ENCODE measurements at regions not wholly inside any gene's neighbourhood (a gene's known extent, or its start where the extent isn't known, plus 50 kb on each side); places are given as distances from the start of the nearest gene placed in this dataset.
"Not testable (repeated sequence)": the region's sequence is repeated elsewhere in the genome, so short reads cannot be mapped to it uniquely, and the experiment has no call there.

GRCh38 chr5:156221816-156222215 lies 105.1 kb upstream of the SGCD start:
- Histone ChIP-seq H2AFZ (ENCODE audit: low read depth, low read length, severe bottlenecking) (no peak overlapping the region), H4K20me1 (ENCODE audit: low read depth, low read length) (no peaks in the 10 kb centered on the region), H3K79me2 (ENCODE audit: insufficient read depth, low read length) (no peaks in the 10 kb centered on the region), H3K9me3 (ENCODE audit: insufficient read depth, low read length) (no peaks in the 10 kb centered on the region), H3K9ac (ENCODE audit: low read length) (no peak overlapping the region), H3F3A (ENCODE audit: insufficient read depth) (no peaks in the 10 kb centered on the region), H3K9me2 (replicated peaks; ENCODE audit: insufficient read depth, low read length) (no peaks in the 10 kb centered on the region), H3K27ac (ENCODE audit: low read depth, low read length) (no peak overlapping the region), H3K4me3 (ENCODE audit: insufficient read depth, low read length, poor library complexity, severe bottlenecking) (no peak overlapping the region), H3K27me3 (ENCODE audit: low read length) (no peaks in the 10 kb centered on the region), H3K36me3 (ENCODE audit: low read length) (no peaks in the 10 kb centered on the region), H3K4me2 (ENCODE audit: low read depth, low read length, poor library complexity, severe bottlenecking) (no peak overlapping the region)
- TF ChIP-seq CTCF (IDR thresholded peaks at IDR 0.05; ENCODE audit: insufficient read depth, low read length, poor library complexity, severe bottlenecking) = no peak
- no peak for TF ChIP-seq EZH2phosphoT487 (conservative IDR thresholded peaks at IDR 0.05; ENCODE audit: low read length)

GRCh38 chr5:156223547-156223946 lies 103.4 kb upstream of the SGCD start:
- TF ChIP-seq EZH2phosphoT487 (conservative IDR thresholded peaks at IDR 0.05; ENCODE audit: low read length) (no peak), CTCF (IDR thresholded peaks at IDR 0.05; ENCODE audit: insufficient read depth, low read length, poor library complexity, severe bottlenecking) (no peak)

GRCh38 chr5:156226485-156226884 lies 100.5 kb upstream of the SGCD start:
- H3K4me2 ChIP-seq (ENCODE audit: low read depth, low read length, poor library complexity, severe bottlenecking); H3K9ac ChIP-seq (ENCODE audit: low read length); H3K9me2 ChIP-seq (replicated peaks; ENCODE audit: insufficient read depth, low read length); H3K9me3 ChIP-seq (ENCODE audit: insufficient read depth, low read length); H2AFZ ChIP-seq (ENCODE audit: low read depth, low read length, severe bottlenecking); H3K4me3 ChIP-seq (ENCODE audit: insufficient read depth, low read length, poor library complexity, severe bottlenecking); H3K27me3 ChIP-seq (ENCODE audit: low read length); H3F3A ChIP-seq (ENCODE audit: insufficient read depth); H4K20me1 ChIP-seq (ENCODE audit: low read depth, low read length); H3K79me2 ChIP-seq (ENCODE audit: insufficient read depth, low read length); H3K36me3 ChIP-seq (ENCODE audit: low read length); H3K27ac ChIP-seq (ENCODE audit: low read depth, low read length): not testable (repeated sequence)

More at GRCh38 chr5:156223547-156223946, 103.4 kb upstream of the SGCD start:
- Histone ChIP-seq H3K9me2 (replicated peaks; ENCODE audit: insufficient read depth, low read length) (no peaks in the 10 kb centered on the region), H3K27ac (ENCODE audit: low read depth, low read length) (no peak overlapping the region), H3K36me3 (ENCODE audit: low read length) (no peaks in the 10 kb centered on the region), H3K4me3 (ENCODE audit: insufficient read depth, low read length, poor library complexity, severe bottlenecking) (no peak overlapping the region), H2AFZ (ENCODE audit: low read depth, low read length, severe bottlenecking) (no peak overlapping the region), H4K20me1 (ENCODE audit: low read depth, low read length) (no peaks in the 10 kb centered on the region), H3K9me3 (ENCODE audit: insufficient read depth, low read length) (no peaks in the 10 kb centered on the region), H3K79me2 (ENCODE audit: insufficient read depth, low read length) (no peaks in the 10 kb centered on the region), H3K9ac (ENCODE audit: low read length) (no peak overlapping the region), H3K4me2 (ENCODE audit: low read depth, low read length, poor library complexity, severe bottlenecking) (no peak overlapping the region), H3K27me3 (ENCODE audit: low read length) (no peaks in the 10 kb centered on the region), H3F3A (ENCODE audit: insufficient read depth) (no peaks in the 10 kb centered on the region)

- Histone ChIP-seq H3K9me2 (replicated peaks; ENCODE audit: insufficient read depth, low read length) (no peaks in the 10 kb centered on the region), H3K27me3 (ENCODE audit: low read length) (no peaks in the 10 kb centered on the region), H3K9me3 (ENCODE audit: insufficient read depth, low read length) (no peaks in the 10 kb centered on the region), H3K36me3 (ENCODE audit: low read length) (no peaks in the 10 kb centered on the region), H4K20me1 (ENCODE audit: low read depth, low read length) (no peaks in the 10 kb centered on the region), H3K4me2 (ENCODE audit: low read depth, low read length, poor library complexity, severe bottlenecking) (no peak overlapping the region), H3F3A (ENCODE audit: insufficient read depth) (no peaks in the 10 kb centered on the region), H3K4me3 (ENCODE audit: insufficient read depth, low read length, poor library complexity, severe bottlenecking) (no peak overlapping the region), H3K79me2 (ENCODE audit: insufficient read depth, low read length) (no peaks in the 10 kb centered on the region), H3K9ac (ENCODE audit: low read length) (no peak overlapping the region), H3K27ac (ENCODE audit: low read depth, low read length) (no peak overlapping the region), H2AFZ (ENCODE audit: low read depth, low read length, severe bottlenecking) (no peak overlapping the region)
- TF ChIP-seq CTCF (IDR thresholded peaks at IDR 0.05; ENCODE audit: insufficient read depth, low read length, poor library complexity, severe bottlenecking) = no peak
- TF ChIP-seq EZH2phosphoT487 (conservative IDR thresholded peaks at IDR 0.05; ENCODE audit: low read length) = no peak
Measured at GRCh38 chr5:156230887-156231286, 96.1 kb upstream of the SGCD start.
